ENCODE measurements at regions not wholly inside any gene's neighbourhood (a gene's known extent, or its start where the extent isn't known, plus 50 kb on each side); places are given as distances from the start of the nearest gene placed in this dataset.

- Histone ChIP-seq H3K4me3 (peak overlapping the region; percentile 53), H3K27ac (ENCODE audit: extremely low read depth, low read depth, low read length) (peak overlapping the region; percentile 95), H2AFZ (ENCODE audit: low read depth, low read length) (peak overlapping the region; percentile 91), H3K36me3 (ENCODE audit: control insufficient read depth, insufficient read depth, low read length) (peaks cover 3% of the 10 kb centered on the region; the same call in 1 of the 3 replicates), H3K9me3 (replicated peaks; ENCODE audit: control insufficient read depth, insufficient read depth, low read depth, low read length) (no peaks in the 10 kb centered on the region), H3K79me2 (ENCODE audit: control insufficient read depth, insufficient read depth, low read length) (peaks cover 29% of the 10 kb centered on the region), H3K4me1 (replicated peaks in 1 of 2; ENCODE audit: control insufficient read depth in 2 of 2, insufficient read depth in 2 of 2, low read length in 2 of 2) (peaks cover 15 to 21% of the 10 kb centered on the region in 2 experiments; a peak in 4 of 5 replicates), H4K20me1 (replicated peaks; ENCODE audit: control insufficient read depth, insufficient read depth, low read length) (no peaks in the 10 kb centered on the region), H3K4me2 (ENCODE audit: insufficient read depth, low read length) (peak overlapping the region; percentile 80), H3K9ac (ENCODE audit: insufficient read depth in 1 of 2, low read depth in 2 of 2, low read length in 2 of 2) (peak overlapping the region; percentile 84 to 94), H3K27me3 (ENCODE audit: control insufficient read depth in 2 of 2, insufficient read depth in 2 of 2, low read length in 2 of 2) (no peaks in the 10 kb centered on the region), H3K9me1 (ENCODE audit: control insufficient read depth, insufficient read depth, low read length) (no peaks in the 10 kb centered on the region)
- intact Hi-C loops (cut with micrococcal nuclease) = loop anchor here (1.0 to 5.0 kb wide), 6 partner anchors 51 to 317 kb away; partner anchors contain the start of genes DESI2 and HNRNPU
- POLR2A ChIA-PET = interaction anchor here (0.7 to 2.1 kb wide), 10 partner anchors 9 to 135 kb away, joined by 3 to 11 read pairs (median 4); partner anchors contain the start of gene HNRNPU
- peak in 1 of 4 experiments; percentile 68 for DNase-seq (ENCODE audit: extremely low read depth in 1 of 4, low spot score in 3 of 4)
- TSS peak; percentile 74 for BruUV-seq (replicated peaks)
- CTCF ChIA-PET (ENCODE audit: low intra/inter-chr PET ratio) = interaction anchor here (1.2 kb wide), 1 partner anchor 107 kb away, joined by 3 read pairs; no protein-coding TSS in a partner anchor
- 5% methylated on average over 48 of the region's 54 CpGs for WGBS (ENCODE audit: insufficient coverage, low coverage, missing lambda C conversion rate)
- FAIRE-seq = no peak
- peak; percentile 66 for ATAC-seq
- in situ Hi-C loops (cut with MboI) = loop anchor here (5.0 kb wide), 2 partner anchors 78 to 102 kb away; no protein-coding TSS in a partner anchor
- TF ChIP-seq DMBX1 (CRISPR knock-in tag; IDR thresholded peaks at IDR 0.05; ENCODE audit: borderline replicate concordance) = peak; percentile 42; the same call in 1 of the 2 replicates
- TF ChIP-seq ILK (tag; IDR thresholded peaks at IDR 0.05; ENCODE audit: borderline replicate concordance, low read depth) = 0 out of 2 replicates have a peak, but pooled peaks have one; percentile 30
- TF ChIP-seq ZSCAN32 (CRISPR knock-in tag; IDR thresholded peaks at IDR 0.05) = no peak
- no peak for TF ChIP-seq HOMEZ (CRISPR knock-in tag; IDR thresholded peaks at IDR 0.05)
- no peak for TF ChIP-seq RNF219 (CRISPR knock-in tag; IDR thresholded peaks at IDR 0.05)
- TF ChIP-seq POLR2B (IDR thresholded peaks at IDR 0.05; ENCODE audit: low read depth, partially characterized antibody) = peak; percentile 47
- no peak for TF ChIP-seq RBM17 (IDR thresholded peaks at IDR 0.05; ENCODE audit: borderline replicate concordance, low read depth, low read length)
- no peak for TF ChIP-seq ETS2 (tag; IDR thresholded peaks at IDR 0.05; ENCODE audit: borderline replicate concordance, poor library complexity, severe bottlenecking)
- TF ChIP-seq ZNF253 (CRISPR knock-in tag; conservative IDR thresholded peaks at IDR 0.05) = no peak
- TF ChIP-seq ZNF644 (tag; IDR thresholded peaks at IDR 0.05; ENCODE audit: low read depth) = no peak; the same call in 1 of the 2 replicates
- no peak for TF ChIP-seq ZNF655 (CRISPR knock-in tag; IDR thresholded peaks at IDR 0.05)
- no peak for TF ChIP-seq E2F5 (CRISPR knock-in tag; IDR thresholded peaks at IDR 0.05)
- no peak for TF ChIP-seq SIX5 (IDR thresholded peaks at IDR 0.05; ENCODE audit: borderline replicate concordance in 1 of 2, insufficient read depth in 1 of 2, low read depth in 1 of 2, low read length in 2 of 2)
Observed at GRCh38 chr1:244969355-244970235, 105.3 kb upstream of the HNRNPU start.

Data from K562 (cell line).